Kidney (tissue), 13 donors: ENCODE measurements at regions not wholly inside any gene's neighbourhood (a gene's known extent, or its start where the extent isn't known, plus 50 kb on each side); places are given as distances from the start of the nearest gene placed in this dataset.

Source experiments
- DNase-seq, 5 donors: peaks; one replicate each; pipeline ENCODE4 v3.0.0-alpha.2; 2013 to 2020
- FAIRE-seq: peaks from 2 replicates; lab custom pipeline; 2012; peaks lifted over from hg19 to GRCh38; lab: Jason Lieb, UNC
- H3K27ac ChIP-seq, 2 donors: one replicate each; pipeline ENCODE4 v1.7.0; 2013; ENCODE audit warnings: low read depth in 2 of 2, low read length in 2 of 2, inconsistent platforms in 1 of 2
- H3K27me3 ChIP-seq: one replicate; pipeline ENCODE4 v1.7.1; 2013; ENCODE audit warnings: low read length, inconsistent platforms; ENCODE audit not compliant: control insufficient read depth, insufficient read depth
- H3K36me3 ChIP-seq, 3 donors: one replicate each; pipeline versions ENCODE4 v1.7.0 to v1.7.1; 2013; ENCODE audit warnings: low read length in 3 of 3, control low read depth in 1 of 3, inconsistent platforms in 1 of 3; ENCODE audit not compliant: insufficient read depth in 3 of 3, control insufficient read depth in 2 of 3
- H3K4me1 ChIP-seq, 3 donors: one replicate each; pipeline versions ENCODE4 v1.7.0 to v1.7.1; 2013; ENCODE audit warnings: low read length in 3 of 3, inconsistent platforms in 1 of 3, low read depth in 1 of 3; ENCODE audit not compliant: control insufficient read depth in 2 of 3, insufficient read depth in 2 of 3
- H3K4me3 ChIP-seq, 3 donors: one replicate each; pipeline versions ENCODE4 v1.7.0 to v1.8.1; 2013; ENCODE audit warnings: low read length in 3 of 3, control low read depth in 1 of 3, inconsistent platforms in 1 of 3
- H3K9ac ChIP-seq, 3 donors: one replicate each; pipeline versions ENCODE4 v1.7.0 to v1.7.1; 2013; ENCODE audit warnings: low read length in 3 of 3, control low read depth in 1 of 3, inconsistent platforms in 1 of 3
- H3K9me3 ChIP-seq, 3 donors: one replicate each; pipeline versions ENCODE4 v1.7.0 to v1.7.1; 2013; ENCODE audit warnings: low read length in 3 of 3, control low read depth in 1 of 3, inconsistent platforms in 1 of 3; ENCODE audit not compliant: control insufficient read depth in 2 of 3, insufficient read depth in 1 of 3
- CTCF ChIP-seq: IDR thresholded peaks from 3 replicates; pipeline ENCODE4 v1.5.1; 2012; ENCODE audit warnings: mild to moderate bottlenecking, moderate library complexity, borderline replicate concordance; ENCODE audit not compliant: insufficient read depth; ENCODE audit errors: extremely low read depth
- intact Hi-C: fragments of 100-400 bp; cut with DNase I; formaldehyde crosslinking; loops from one replicate; pipeline ENCODE4 v1.11.1; 2022
- donor health status: control.
- donor health status: control.
- donor health status: control.
- donor health status: control.
- donor health status: control.
- donor health status: DM: yes; HTN: yes; CAD: no.
- donor health status: Normal renal cell carcinoma (clear cell type).

DNA sequence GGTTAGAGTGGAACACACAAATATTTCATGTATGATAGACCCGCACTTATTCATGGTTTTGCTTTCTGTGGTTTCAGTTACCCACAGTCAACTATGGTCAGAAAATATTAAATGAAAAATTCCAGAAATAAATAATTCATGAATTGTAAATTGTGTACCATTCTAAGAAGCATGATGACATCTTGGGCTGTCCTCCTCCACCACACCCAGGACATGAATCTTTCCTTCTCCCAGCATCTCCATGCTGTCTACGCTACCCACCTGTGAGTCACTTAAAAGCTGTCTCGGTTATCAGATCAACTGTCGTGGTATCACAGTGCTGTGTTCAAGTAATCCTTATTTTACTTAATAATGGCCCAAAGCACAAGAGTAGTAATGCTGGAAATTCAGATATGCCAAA, 419.6 kb upstream of the NRP1 start:
- no peaks in the 10 kb centered on the region for H3K27me3 ChIP-seq
- H3K27ac ChIP-seq: no peak overlapping the region
- H3K36me3 ChIP-seq: no peaks in the 10 kb centered on the region
- no peaks in the 10 kb centered on the region for H3K4me1 ChIP-seq
- FAIRE-seq: no peak
- intact Hi-C loops: no loop called here
- H3K9me3 ChIP-seq: no peaks in the 10 kb centered on the region
- no peak overlapping the region for H3K4me3 ChIP-seq
- H3K9ac ChIP-seq: no peak overlapping the region
- TF ChIP-seq CTCF: no peak
- DNase-seq: no peak

DNA sequence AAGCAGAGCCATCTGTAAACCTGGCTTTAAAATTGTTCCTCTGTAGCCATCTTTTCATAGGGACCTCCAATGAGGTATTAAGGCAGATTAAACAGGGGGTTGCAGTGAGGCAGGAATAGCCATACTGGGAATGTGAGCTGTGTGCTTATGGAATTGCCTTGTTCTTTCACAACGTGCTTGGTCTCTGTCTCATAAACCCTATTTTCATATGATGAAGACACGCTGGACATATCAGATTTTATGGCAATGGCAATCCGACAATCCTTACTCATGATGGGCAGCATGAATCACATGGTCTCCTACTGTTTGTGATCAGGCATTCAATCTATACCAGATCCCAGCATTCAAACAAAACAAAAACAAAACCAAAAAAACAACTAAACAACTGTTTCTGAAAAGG, 418.9 kb upstream of the NRP1 start:
- no peak for TF ChIP-seq CTCF
- DNase-seq (no peak), FAIRE-seq (no peak)
- no peaks in the 10 kb centered on the region for H3K27me3 ChIP-seq
- H3K9ac ChIP-seq: no peak overlapping the region
- H3K27ac ChIP-seq: no peak overlapping the region
- H3K9me3 ChIP-seq: no peaks in the 10 kb centered on the region
- H3K36me3 ChIP-seq: no peaks in the 10 kb centered on the region
- H3K4me3 ChIP-seq: no peak overlapping the region
- H3K4me1 ChIP-seq: no peaks in the 10 kb centered on the region
- intact Hi-C loops: no loop called here

DNA sequence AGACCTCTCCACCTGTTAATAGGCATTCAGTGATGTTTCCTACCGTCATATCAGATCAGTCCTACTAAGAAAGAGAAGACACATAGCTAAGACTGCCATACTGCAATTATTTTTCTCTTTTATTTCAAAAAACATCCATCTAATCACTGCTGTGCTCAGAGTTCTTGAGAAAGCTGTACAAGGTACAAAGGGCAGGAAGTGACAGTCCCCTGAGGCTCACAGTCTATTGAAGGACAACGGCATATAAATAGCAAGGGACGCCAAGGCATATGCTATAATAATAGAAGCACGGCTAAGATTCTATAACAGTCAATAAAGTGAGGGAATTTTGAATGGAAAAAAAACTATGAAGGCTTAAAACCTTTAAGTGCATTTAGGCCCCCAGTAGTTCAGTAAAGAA, 415.3 kb upstream of the NRP1 start:
- intact Hi-C loops: no loop called here
- Histone ChIP-seq H3K27ac (no peak overlapping the region), H3K4me1 (no peaks in the 10 kb centered on the region), H3K4me3 (no peak overlapping the region), H3K27me3 (no peaks in the 10 kb centered on the region), H3K9ac (no peak overlapping the region), H3K36me3 (no peaks in the 10 kb centered on the region), H3K9me3 (no peaks in the 10 kb centered on the region)
- TF ChIP-seq CTCF: no peak
- DNase-seq (no peak), FAIRE-seq (no peak)

- intact Hi-C loops: no loop called here
- H3K36me3 ChIP-seq: no peaks in the 10 kb centered on the region
- H3K4me1 ChIP-seq: no peaks in the 10 kb centered on the region
- FAIRE-seq (no peak), DNase-seq (no peak)
- H3K4me3 ChIP-seq: no peak overlapping the region
- no peak for TF ChIP-seq CTCF
- H3K27ac ChIP-seq: no peak overlapping the region
- no peaks in the 10 kb centered on the region for H3K9me3 ChIP-seq
- H3K27me3 ChIP-seq: no peaks in the 10 kb centered on the region
- no peak overlapping the region for H3K9ac ChIP-seq
Observed at GRCh38 chr10:33749067-33749735, 414.7 kb upstream of the NRP1 start.
